8988T (cell line): ENCODE measurements at regions not wholly inside any gene's neighbourhood (a gene's known extent, or its start where the extent isn't known, plus 50 kb on each side); places are given as distances from the start of the nearest gene placed in this dataset.
"Not testable (repeated sequence)": the region's sequence is repeated elsewhere in the genome, so short reads cannot be mapped to it uniquely, and the experiment has no call there.

ENCODE experiments used
- DNase-seq: peaks from one replicate; pipeline ENCODE4 v3.0.0; 2011

DNA sequence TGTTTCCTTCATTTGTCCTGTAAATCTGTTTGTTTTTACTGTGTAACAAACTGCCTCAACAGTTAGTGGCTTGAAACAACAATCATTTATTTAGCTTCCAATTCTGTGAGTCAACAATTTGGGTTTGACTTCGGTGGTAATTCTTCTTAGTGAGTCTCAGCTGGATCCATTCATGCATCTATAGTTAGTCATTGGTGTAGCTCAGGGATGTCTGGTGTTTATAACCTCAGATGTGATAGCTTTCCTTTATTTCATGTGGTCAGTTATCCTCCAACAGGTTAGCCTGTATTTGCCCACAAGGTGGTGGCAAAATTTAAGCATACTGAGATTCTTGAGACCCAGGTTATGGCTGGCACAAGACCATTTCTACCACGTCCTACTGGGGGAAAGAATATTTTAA, 1267.2 kb downstream of the RAPGEF2 start:
- no peak for DNase-seq

GRCh38 chr4:160371446-160371845, 1268.6 kb downstream of the RAPGEF2 start:
- no peak for DNase-seq

DNA sequence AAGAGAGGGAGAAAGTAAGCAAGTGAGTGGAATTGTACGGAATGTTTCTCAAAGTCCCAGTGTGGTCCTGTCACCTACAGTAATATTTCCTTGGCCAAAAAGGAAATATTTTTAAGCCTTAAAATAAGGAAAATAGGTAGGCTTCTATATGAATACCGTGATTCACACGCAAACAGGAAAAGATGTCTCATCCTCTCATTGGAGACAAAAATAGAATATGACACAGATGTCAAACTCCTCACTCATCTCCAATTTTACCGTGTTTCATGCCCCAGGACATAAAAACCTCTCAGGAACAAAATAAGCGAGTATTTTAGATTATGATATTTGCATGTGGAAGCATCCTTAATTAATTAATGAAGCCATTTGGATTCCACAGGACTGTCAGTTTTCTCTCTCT, 1269.5 kb downstream of the RAPGEF2 start:
- no peak for DNase-seq

DNA sequence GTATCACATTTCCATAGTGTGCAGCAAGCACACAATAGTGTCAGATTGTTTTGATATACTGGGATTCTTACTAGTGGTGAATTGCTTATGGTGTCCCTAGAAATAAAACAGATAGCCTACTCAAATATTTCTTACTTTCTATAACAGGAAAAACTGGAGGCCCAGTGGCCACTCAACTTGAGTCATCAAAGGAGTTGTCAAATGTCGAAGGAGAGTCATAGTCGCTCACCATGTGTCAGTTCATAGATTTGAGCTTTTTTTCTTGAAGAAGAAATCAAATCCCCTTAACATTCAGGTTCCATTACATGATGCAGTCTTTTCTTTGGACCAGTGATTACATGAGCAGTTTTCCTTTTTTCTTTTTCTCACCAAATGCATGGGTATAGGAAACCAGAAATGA, 1271.0 kb downstream of the RAPGEF2 start:
- DNase-seq: no peak

DNA sequence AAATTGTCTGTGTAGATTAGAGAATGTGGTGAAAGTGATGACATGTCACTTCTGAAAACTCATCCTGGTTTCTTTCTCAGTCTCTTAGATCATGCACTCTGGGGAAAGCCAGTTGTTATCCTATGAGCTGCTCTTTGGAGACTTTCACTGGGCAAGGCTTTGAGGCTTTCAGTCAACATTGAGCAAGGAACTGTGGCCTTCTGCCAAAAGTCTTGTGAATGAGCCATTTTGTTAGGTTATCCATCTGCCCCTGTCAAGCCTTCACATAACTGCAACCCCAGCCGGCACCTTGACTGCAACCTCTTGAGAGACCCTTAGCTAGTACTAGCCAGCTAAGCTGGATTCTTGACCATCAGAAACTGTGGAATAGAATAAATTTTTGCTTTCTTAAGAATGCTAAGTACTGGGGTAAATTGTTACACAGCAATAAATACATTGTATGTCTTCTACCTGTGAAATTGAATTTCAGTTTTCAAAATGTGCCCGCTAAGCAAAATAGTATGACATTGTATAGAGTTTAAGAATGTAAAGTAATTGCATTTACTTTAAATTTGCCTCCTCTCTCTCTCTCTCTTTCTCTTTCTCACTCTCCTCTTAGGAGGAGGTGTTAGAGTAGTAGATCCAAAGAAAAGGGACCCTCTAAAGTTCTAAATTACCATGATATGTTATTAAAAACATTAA, 1273.0 kb downstream of the RAPGEF2 start:
- no peak for DNase-seq

DNA sequence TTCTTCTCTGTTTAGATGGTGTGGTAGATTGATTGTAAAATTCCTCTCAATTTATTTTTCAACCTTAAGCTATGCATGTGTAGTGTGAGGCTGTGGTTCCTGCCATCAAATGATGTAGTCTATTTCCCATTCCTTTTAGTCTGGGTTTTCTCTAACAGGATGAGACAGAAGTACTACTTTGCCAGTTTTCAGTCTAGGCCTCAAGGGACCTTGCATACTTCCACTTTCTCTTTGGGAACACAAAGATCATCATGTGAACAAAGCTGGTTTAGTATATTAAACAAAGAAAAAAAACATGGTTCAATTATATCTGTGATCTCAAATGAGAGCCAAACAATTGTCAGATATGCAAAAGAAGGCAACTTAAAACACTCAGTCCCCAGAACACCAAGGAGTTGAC, 1284.0 kb downstream of the RAPGEF2 start:
- DNase-seq: no peak

- DNase-seq: no peak
Observed at GRCh38 chr4:160399826-160400225, 1296.9 kb downstream of the RAPGEF2 start.

DNA sequence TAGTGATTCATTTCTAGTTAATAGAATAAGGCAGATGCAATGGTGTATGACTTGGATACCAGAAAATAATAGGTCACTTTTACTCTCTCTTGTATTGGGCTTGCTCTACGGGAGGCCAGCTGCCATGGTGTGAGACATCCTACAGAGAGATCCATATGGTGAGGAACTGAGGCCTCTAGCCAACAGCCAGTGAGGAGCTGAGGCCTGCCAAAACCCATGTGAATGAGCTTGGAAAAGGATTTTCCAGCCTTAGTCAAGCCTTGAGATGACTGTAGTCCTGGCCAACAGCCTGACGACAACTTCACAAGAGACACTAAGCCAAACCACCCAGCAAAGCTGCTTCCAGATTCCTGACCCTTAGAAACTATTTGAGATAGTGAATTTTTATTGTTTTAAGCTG, 1300.2 kb downstream of the RAPGEF2 start:
- DNase-seq: no peak

DNA sequence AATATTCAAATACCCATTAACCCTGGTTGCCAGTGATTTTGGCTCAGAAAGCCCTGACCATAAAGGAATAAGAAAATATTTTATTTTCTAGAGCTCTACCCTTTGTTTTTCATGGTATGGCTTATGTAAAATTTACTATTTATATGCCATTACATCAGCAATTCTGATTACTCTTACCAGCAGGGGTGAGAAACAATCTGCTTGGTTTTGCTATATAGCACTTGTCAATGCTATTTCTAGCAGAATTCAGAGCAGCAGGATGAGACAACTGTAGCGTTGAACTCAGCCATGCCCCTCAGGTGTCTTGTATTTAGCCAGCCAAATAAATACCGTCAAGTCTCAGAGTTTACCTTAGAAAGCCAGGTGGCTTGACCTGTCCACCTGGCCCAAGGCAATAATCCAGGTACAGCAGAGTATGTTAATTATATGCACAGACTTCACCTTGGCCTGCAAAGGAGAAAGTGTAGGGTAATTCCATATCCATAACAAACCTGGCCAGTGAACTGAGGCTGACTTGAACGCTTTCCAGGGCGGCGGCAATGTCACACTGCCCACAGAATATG, 1303.5 kb downstream of the RAPGEF2 start:
- DNase-seq: no peak

DNA sequence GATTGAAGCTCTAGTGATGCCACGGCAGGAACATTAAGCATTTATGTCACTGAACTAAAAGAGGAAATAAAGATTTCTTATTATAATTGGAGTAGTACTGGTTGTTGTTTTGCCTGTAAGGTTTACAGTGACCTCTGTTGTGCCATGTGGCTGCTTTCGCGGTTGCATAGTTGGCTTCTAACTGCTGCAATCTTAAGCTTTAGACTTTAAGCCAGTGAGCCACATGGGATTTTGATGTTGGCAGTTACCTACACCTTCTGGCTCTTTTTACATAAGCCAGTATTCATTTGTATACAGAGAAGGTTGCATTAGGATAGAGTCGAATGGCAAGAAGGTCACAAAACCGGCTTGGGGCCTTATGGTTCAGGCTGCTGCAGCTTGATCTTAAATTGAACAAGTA, 1311.6 kb downstream of the RAPGEF2 start:
- DNase-seq: no peak

- DNase-seq: no peak
Observed at GRCh38 chr4:160423879-160424451, 1321.1 kb downstream of the RAPGEF2 start.

- DNase-seq: no peak
Observed at GRCh38 chr4:160426233-160426632, 1323.4 kb downstream of the RAPGEF2 start.

- no peak for DNase-seq
Observed at GRCh38 chr4:160450876-160451275, 1348.0 kb downstream of the RAPGEF2 start.

GRCh38 chr4:160481696-160482690, 1379.1 kb downstream of the RAPGEF2 start:
- DNase-seq: not testable (repeated sequence)

GRCh38 chr4:160485071-160485687, 1382.3 kb downstream of the RAPGEF2 start:
- no peak for DNase-seq

- no peak for DNase-seq
Observed at GRCh38 chr4:160492181-160492580, 1389.3 kb downstream of the RAPGEF2 start.

GRCh38 chr4:160493206-160493605, 1390.3 kb downstream of the RAPGEF2 start:
- no peak for DNase-seq

GRCh38 chr4:160495356-160495755, 1392.5 kb downstream of the RAPGEF2 start:
- no peak for DNase-seq

DNA sequence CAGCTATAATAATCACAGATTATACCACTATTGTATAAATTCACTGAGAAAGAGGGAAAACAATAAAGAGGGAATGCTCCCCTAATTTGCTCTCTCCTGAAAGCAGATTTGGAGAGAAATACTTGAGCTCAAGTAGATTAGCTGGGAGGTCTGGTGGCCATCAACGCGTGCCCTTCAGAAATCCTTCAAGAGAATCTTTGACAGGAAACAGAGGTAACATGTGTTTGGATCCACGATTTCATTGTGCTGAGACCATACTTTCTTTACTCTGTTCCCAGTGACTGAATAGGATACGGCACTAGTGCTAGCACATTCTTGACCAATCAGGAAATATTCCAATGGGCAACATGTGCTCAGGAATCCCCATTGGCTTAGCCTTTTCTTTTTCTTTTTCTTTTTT, 1395.3 kb downstream of the RAPGEF2 start:
- no peak for DNase-seq

GRCh38 chr4:160505724-160506123, 1402.8 kb downstream of the RAPGEF2 start:
- DNase-seq: no peak

- no peak for DNase-seq
Observed at GRCh38 chr4:160510928-160511327, 1408.0 kb downstream of the RAPGEF2 start.

DNA sequence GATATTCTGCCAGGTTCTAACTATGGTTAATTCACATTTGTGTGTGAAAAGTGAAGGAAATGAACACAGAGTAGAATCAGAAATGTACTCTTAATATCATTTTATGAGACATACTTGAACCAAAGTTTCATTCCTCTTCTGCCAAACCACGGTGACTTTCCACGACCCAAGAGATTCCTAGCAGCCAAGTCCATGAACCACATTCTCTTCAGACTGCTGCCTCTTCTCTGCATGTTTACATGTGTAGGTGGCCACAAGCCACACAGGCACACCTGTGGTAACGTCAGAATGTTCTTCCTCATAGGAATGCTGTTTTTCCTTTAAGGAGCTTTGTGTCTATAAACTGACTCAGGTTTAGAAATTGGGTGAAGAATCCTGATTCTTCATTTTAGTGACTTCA, 1411.2 kb downstream of the RAPGEF2 start:
- DNase-seq: no peak

- no peak for DNase-seq
Observed at GRCh38 chr4:160523231-160523630, 1420.4 kb downstream of the RAPGEF2 start.
